ENCODE measurements at regions not wholly inside any gene's neighbourhood (a gene's known extent, or its start where the extent isn't known, plus 50 kb on each side); places are given as distances from the start of the nearest gene placed in this dataset.

DNA sequence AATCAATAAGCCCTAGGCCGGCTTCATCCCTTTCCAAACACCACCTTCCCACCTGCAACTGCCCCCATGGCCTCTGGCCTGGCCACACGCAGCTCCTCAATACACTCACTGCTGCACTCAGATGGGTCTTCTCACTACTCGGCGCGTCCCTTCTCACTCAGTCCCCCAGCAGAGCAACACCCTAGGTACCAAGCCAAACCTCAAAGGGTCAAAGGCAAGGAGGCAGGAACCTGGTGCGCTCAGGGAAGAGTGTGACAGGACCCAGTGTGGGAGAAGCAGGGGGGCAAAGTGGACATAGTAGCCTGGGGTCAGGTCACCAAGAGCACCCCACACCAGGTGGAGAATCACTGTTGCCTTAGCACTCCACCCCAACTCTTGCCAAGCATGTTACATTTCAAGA is 90.6 kb downstream of the TTC32 start:
- no peak overlapping the region for H3K4me3 ChIP-seq (ENCODE audit: low read depth, low read length)
- DNase-seq (ENCODE audit: low read depth) = no peak
- TF ChIP-seq, protein P1, sequence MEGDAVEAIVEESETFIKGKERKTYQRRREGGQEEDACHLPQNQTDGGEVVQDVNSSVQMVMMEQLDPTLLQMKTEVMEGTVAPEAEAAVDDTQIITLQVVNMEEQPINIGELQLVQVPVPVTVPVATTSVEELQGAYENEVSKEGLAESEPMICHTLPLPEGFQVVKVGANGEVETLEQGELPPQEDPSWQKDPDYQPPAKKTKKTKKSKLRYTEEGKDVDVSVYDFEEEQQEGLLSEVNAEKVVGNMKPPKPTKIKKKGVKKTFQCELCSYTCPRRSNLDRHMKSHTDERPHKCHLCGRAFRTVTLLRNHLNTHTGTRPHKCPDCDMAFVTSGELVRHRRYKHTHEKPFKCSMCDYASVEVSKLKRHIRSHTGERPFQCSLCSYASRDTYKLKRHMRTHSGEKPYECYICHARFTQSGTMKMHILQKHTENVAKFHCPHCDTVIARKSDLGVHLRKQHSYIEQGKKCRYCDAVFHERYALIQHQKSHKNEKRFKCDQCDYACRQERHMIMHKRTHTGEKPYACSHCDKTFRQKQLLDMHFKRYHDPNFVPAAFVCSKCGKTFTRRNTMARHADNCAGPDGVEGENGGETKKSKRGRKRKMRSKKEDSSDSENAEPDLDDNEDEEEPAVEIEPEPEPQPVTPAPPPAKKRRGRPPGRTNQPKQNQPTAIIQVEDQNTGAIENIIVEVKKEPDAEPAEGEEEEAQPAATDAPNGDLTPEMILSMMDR (IDR thresholded peaks at IDR 0.05; ENCODE audit: insufficient read depth, low read depth, low read length, missing control alignments) = no peak

DNA sequence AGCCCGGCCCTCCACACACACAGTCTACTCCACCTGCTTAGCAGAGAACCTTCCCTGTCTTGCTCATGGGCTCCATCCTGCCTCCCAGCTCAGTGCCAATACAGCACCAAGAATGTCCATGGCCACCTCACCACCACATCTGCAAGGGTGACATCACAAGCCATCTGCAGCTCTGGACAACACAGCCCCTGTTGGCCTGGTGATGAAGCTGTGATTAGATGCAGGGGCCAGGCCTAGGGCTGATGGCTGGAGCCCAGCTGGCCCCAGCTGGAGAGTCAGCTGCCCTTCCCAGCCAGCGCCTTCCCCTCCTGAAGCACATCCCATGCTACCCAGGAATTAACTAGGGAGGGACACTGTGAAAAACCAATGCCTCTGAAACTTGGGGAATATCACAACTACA is 91.1 kb downstream of the TTC32 start:
- no peak overlapping the region for H3K4me3 ChIP-seq (ENCODE audit: low read depth, low read length)
- TF ChIP-seq, protein P1 (IDR thresholded peaks at IDR 0.05; ENCODE audit: insufficient read depth, low read depth, low read length, missing control alignments) = no peak

DNA sequence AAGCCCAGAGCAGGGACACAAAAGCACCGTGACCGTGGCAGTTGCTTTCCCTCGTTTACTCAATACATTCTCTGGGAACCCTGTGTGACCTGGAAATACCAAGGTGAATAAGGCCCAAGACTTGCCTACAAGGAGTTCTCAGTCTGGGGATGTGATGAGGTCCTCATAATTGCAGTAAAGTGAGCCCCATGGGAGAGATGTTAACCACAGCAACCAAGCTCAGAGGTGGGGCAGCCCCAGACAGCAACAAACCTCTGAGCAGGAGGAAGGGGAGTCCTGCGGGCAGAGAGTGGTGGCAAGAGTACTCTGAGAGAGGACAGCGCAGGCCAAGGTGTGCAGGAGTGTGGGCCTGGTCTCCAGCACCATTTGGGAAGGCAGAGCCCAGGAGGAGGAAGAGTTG is 91.6 kb downstream of the TTC32 start:
- TF ChIP-seq, protein P1 (IDR thresholded peaks at IDR 0.05; ENCODE audit: insufficient read depth, low read depth, low read length, missing control alignments) = no peak
- H3K4me3 ChIP-seq (ENCODE audit: low read depth, low read length) = no peak overlapping the region
- DNase-seq (ENCODE audit: low read depth) = peak; percentile 18

More for the DNA sequence above, 91.1 kb downstream of the TTC32 start:
- no peak for DNase-seq (ENCODE audit: low read depth)

DNA sequence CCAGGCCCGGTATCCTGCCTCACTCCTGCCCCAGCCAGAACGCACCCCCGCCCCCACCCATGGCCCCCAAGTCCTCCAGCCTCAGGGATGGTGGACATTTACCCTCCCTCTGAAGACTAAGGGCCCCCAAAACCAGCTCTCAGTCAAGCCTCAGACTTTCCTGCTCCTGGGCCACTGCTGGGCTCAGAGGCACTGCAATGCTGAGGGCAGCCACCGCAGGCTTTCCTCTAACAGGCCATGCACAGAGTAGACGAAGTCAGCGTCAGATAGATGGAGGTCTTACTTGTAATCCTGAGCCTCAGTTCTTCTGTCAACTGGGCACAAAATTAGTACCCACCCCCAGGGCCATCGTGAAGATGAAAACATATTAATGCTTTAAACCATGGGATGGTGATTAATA is 92.6 kb downstream of the TTC32 start:
- H3K4me3 ChIP-seq (ENCODE audit: low read depth, low read length) = no peak overlapping the region
- TF ChIP-seq, protein P1 (IDR thresholded peaks at IDR 0.05; ENCODE audit: insufficient read depth, low read depth, low read length, missing control alignments) = no peak
- no peak for DNase-seq (ENCODE audit: low read depth)

DNA sequence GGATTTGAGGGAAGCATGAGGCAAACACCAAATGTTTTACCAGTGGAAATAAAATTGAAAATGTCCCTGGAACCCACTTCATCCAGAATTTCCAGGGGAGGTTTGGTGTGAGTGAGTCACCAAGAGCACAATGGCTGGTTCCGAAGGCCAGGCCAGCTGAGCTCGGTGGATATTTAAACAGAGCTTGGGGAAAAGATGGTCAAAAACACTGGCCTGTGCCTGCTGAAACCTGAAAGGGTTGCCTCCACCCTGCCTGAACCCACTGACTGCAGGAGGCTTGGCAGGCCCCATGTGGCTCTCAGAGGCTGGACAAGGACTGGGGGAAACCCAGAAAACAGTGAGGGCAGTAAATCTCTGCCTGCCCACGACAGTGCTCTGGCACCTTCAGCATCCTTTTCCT is 93.9 kb downstream of the TTC32 start:
- H3K4me3 ChIP-seq (ENCODE audit: low read depth, low read length) = no peak overlapping the region
- no peak for DNase-seq (ENCODE audit: low read depth)
- TF ChIP-seq, protein P1 (IDR thresholded peaks at IDR 0.05; ENCODE audit: insufficient read depth, low read depth, low read length, missing control alignments) = no peak

DNA sequence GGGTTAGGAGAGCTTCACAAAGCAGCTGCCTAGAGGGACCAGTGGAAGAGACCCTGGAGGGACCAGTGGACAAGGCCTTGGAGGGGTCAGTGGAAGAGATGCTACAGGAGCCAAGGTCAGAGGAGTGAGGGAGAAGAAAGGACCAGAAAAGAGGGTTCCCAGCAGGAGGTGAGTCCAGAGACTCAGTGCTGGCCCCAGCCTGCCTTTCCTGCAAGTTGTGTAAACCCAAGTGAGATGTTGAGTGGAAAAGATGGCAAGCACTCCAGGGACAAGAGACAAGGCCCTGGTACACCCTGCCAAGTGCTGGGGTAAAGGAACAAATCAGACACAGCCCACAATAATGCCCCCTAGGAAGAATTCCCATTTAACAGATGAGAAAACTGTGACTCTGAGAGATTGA is 94.4 kb downstream of the TTC32 start:
- no peak for DNase-seq (ENCODE audit: low read depth)
- TF ChIP-seq, protein P1 (IDR thresholded peaks at IDR 0.05; ENCODE audit: insufficient read depth, low read depth, low read length, missing control alignments) = no peak
- no peak overlapping the region for H3K4me3 ChIP-seq (ENCODE audit: low read depth, low read length)

DNA sequence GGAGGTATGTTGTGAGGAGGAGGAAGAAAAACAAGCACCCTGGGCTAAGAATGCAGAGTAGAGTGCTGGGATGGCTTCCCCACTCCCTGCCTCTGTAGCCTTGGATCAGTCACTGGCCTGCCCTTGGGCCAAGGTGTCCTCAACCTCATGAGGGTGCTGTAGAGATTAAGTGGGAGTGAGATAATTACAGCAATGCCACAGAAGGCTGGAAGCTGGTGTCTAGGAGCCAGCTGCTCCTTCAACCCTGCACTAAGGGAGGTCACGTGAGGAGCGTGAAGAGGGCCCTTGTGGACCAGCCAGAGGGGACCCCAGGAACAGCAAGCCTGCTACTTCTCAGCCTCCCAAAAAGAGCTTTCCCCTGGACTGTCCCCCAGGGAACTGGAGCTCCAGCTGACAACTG is 95.2 kb downstream of the TTC32 start:
- TF ChIP-seq, protein P1 (IDR thresholded peaks at IDR 0.05; ENCODE audit: insufficient read depth, low read depth, low read length, missing control alignments) = no peak
- no peak for DNase-seq (ENCODE audit: low read depth)
- H3K4me3 ChIP-seq (ENCODE audit: low read depth, low read length) = no peak overlapping the region
